HCT116 (cell line): ENCODE measurements at regions not wholly inside any gene's neighbourhood (a gene's known extent, or its start where the extent isn't known, plus 50 kb on each side); places are given as distances from the start of the nearest gene placed in this dataset.
"Not testable (repeated sequence)": the region's sequence is repeated elsewhere in the genome, so short reads cannot be mapped to it uniquely, and the experiment has no call there.

ENCODE experiments used
- ATF3 ChIP-seq: IDR thresholded peaks from 2 replicates; pipeline ENCODE4 v1.6.1; 2012
- CTCF ChIP-seq, 3 experiments: fragments of 200-600 bp in 1 of 3; sonication (generic) in 1 of 3; IDR thresholded peaks in 2 of 3; conservative IDR thresholded peaks in 1 of 3; 2 replicates each; pipeline ENCODE4 v1.5.1; 2012 to 2017; ENCODE audit warnings: low read depth in 2 of 3, low read length in 2 of 3, antibody characterized with exemption in 1 of 3, borderline replicate concordance in 1 of 3, control low read depth in 1 of 3, mild to moderate bottlenecking in 1 of 3, mixed read lengths in 1 of 3, mixed run types in 1 of 3, moderate library complexity in 1 of 3; ENCODE audit not compliant: insufficient read depth in 1 of 3
- MAX ChIP-seq: IDR thresholded peaks from 2 replicates; pipeline ENCODE4 v1.6.1; 2012
- POLR2A ChIP-seq: IDR thresholded peaks from 2 replicates; pipeline ENCODE4 v1.7.0; 2011; ENCODE audit warnings: borderline replicate concordance; ENCODE audit not compliant: insufficient read depth, insufficient read length; ENCODE audit errors: extremely low read depth
- POLR2AphosphoS5 ChIP-seq: IDR thresholded peaks from 2 replicates; pipeline ENCODE4 v1.6.1; 2011; ENCODE audit warnings: mild to moderate bottlenecking, low read depth, low read length, moderate library complexity
- RAD21 ChIP-seq: IDR thresholded peaks from 2 replicates; pipeline ENCODE4 v1.6.1; 2012; ENCODE audit warnings: low read depth, mild to moderate bottlenecking
- REST ChIP-seq: IDR thresholded peaks from 2 replicates; pipeline ENCODE4 v1.6.1; 2012; ENCODE audit warnings: low read depth
- SRF ChIP-seq: IDR thresholded peaks from 2 replicates; pipeline ENCODE4 v1.6.1; 2012; ENCODE audit warnings: low read depth
- YY1 ChIP-seq: IDR thresholded peaks from 2 replicates; pipeline ENCODE4 v1.6.1; 2011; ENCODE audit warnings: low read length, low read depth, moderate library complexity, mild to moderate bottlenecking; ENCODE audit not compliant: insufficient replicate concordance; ENCODE audit errors: extremely low read depth

- TF ChIP-seq MAX; RAD21; POLR2AphosphoS5; CTCF (IDR thresholded peaks at IDR 0.05 in 2 of 3, conservative IDR thresholded peaks at IDR 0.05 in 1 of 3; ENCODE audit: borderline replicate concordance in 1 of 3, insufficient read depth in 1 of 3, low read depth in 2 of 3, low read length in 2 of 3); YY1; POLR2A; SRF; ATF3; REST: not testable (repeated sequence)
Observed at GRCh38 chr12:25706646-25707045, 153.6 kb upstream of the LMNTD1 start.
